ENCODE measurements at regions not wholly inside any gene's neighbourhood (a gene's known extent, or its start where the extent isn't known, plus 50 kb on each side); places are given as distances from the start of the nearest gene placed in this dataset.

DNA sequence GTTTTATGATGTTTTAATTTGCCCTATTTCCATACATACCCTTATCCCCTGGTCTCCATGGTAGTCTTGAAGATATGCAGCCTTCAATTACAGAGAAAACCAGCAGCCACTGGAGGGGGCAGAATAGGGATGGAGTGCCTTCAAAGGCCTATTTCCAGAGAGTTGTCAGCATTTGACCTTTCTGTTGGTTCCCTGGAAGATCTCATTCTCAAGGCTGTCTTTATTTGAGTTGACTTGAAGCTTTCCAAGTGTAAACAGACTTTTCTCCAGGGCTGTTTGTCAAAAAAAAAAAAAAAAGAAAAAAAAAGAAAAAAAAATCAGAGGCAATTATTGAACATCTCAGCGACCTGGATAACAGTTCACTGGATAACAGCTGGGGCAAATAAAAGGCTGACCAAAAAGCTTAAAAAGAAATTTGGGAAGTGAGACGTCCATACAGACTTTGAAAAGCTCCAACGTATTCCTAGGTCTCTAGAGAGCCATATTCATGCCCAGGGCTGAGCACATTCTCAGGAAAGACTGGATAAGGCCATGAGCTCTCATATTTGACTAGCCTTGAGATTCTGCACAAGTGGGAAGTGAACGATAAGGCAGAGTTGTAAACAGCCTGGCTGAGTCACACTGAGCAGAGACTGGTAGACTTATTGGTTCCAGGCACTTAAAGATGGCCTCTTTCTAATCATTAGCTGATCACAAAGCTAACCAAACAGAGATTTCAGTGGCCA is 126.6 kb downstream of the VAPA start:
- no peak overlapping the region for H3K4me3 ChIP-seq
- ChIA-PET POLR2A (ENCODE audit: unreplicated experiment) (interaction anchor here (0.7 kb wide), 1 partner anchor 22 kb away, joined by 3 read pairs; no protein-coding TSS in a partner anchor), CTCF (no interaction called here)
- peaks cover 19% of the 10 kb centered on the region for H3K4me1 ChIP-seq (replicated peaks; ENCODE audit: insufficient read depth)
- H3K36me3 ChIP-seq (ENCODE audit: low read depth), result no peaks in the 10 kb centered on the region
- H4K20me1 ChIP-seq (ENCODE audit: insufficient read depth), result no peaks in the 10 kb centered on the region
- TF ChIP-seq, protein P1, sequence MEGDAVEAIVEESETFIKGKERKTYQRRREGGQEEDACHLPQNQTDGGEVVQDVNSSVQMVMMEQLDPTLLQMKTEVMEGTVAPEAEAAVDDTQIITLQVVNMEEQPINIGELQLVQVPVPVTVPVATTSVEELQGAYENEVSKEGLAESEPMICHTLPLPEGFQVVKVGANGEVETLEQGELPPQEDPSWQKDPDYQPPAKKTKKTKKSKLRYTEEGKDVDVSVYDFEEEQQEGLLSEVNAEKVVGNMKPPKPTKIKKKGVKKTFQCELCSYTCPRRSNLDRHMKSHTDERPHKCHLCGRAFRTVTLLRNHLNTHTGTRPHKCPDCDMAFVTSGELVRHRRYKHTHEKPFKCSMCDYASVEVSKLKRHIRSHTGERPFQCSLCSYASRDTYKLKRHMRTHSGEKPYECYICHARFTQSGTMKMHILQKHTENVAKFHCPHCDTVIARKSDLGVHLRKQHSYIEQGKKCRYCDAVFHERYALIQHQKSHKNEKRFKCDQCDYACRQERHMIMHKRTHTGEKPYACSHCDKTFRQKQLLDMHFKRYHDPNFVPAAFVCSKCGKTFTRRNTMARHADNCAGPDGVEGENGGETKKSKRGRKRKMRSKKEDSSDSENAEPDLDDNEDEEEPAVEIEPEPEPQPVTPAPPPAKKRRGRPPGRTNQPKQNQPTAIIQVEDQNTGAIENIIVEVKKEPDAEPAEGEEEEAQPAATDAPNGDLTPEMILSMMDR (conservative IDR thresholded peaks at IDR 0.05), result no peak
- no peak for TF ChIP-seq EZH2 (IDR thresholded peaks at IDR 0.05; ENCODE audit: low read depth)
- H3K27ac ChIP-seq, result no peak overlapping the region
- peaks cover 16% of the 10 kb centered on the region for H3F3A ChIP-seq (ENCODE audit: insufficient read depth, low read depth)
- no peak overlapping the region for H3K4me2 ChIP-seq
- 0 out of 2 replicates have a peak, but pooled peaks cover 6% of the 10 kb centered on the region for H3K9me3 ChIP-seq (ENCODE audit: insufficient read depth, low read depth)
- no peaks in the 10 kb centered on the region for H3K79me2 ChIP-seq (ENCODE audit: low read depth)
- no peaks in the 10 kb centered on the region for H3K9me2 ChIP-seq (ENCODE audit: insufficient read depth)
- no TSS peak for BruUV-seq (replicated peaks)
- intact Hi-C loops (cut with micrococcal nuclease; ENCODE audit: unreplicated experiment), result no loop called here
- H2AFZ ChIP-seq, result no peak overlapping the region
- H3K27me3 ChIP-seq (ENCODE audit: insufficient read depth, low read depth), result no peaks in the 10 kb centered on the region
- DNase-seq, result no peak

DNA sequence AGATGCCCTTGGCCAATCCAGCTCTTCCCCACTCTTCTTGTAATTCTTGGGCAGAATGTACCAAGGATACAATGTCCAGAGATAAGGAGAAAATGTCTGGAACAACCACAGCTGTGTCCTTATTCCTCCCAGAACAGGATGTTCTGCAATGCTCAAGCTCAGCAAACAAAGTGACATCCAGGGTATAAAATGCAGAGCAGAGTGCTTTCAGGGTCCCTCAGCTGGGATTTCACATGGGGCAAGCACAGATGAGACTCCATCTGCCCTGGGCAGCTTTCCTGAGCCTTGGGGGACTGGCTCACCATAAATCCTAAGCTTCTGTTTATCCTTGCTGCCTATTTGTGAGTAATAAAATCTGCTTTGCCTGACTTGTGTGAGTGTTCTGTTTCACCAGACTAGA is 127.4 kb downstream of the VAPA start:
- Histone ChIP-seq H2AFZ (no peak overlapping the region), H3K79me2 (ENCODE audit: low read depth) (no peaks in the 10 kb centered on the region), H3K9me2 (ENCODE audit: insufficient read depth) (no peaks in the 10 kb centered on the region), H3K9me3 (ENCODE audit: insufficient read depth, low read depth) (0 out of 2 replicates have a peak, but pooled peaks cover 6% of the 10 kb centered on the region), H3K4me3 (no peak overlapping the region), H3K4me2 (no peak overlapping the region), H3K36me3 (ENCODE audit: low read depth) (no peaks in the 10 kb centered on the region), H4K20me1 (ENCODE audit: insufficient read depth) (no peaks in the 10 kb centered on the region), H3K27ac (no peak overlapping the region), H3K4me1 (replicated peaks; ENCODE audit: insufficient read depth) (peaks cover 12% of the 10 kb centered on the region), H3K27me3 (ENCODE audit: insufficient read depth, low read depth) (no peaks in the 10 kb centered on the region), H3F3A (ENCODE audit: insufficient read depth, low read depth) (peaks cover 8% of the 10 kb centered on the region)
- POLR2A ChIA-PET (ENCODE audit: unreplicated experiment), result no interaction called here
- CTCF ChIA-PET, result no interaction called here
- intact Hi-C loops (cut with micrococcal nuclease; ENCODE audit: unreplicated experiment), result no loop called here
- no peak for DNase-seq
- TF ChIP-seq, protein P1 (conservative IDR thresholded peaks at IDR 0.05), result no peak
- TF ChIP-seq EZH2 (IDR thresholded peaks at IDR 0.05; ENCODE audit: low read depth), result no peak
- no TSS peak for BruUV-seq (replicated peaks)

DNA sequence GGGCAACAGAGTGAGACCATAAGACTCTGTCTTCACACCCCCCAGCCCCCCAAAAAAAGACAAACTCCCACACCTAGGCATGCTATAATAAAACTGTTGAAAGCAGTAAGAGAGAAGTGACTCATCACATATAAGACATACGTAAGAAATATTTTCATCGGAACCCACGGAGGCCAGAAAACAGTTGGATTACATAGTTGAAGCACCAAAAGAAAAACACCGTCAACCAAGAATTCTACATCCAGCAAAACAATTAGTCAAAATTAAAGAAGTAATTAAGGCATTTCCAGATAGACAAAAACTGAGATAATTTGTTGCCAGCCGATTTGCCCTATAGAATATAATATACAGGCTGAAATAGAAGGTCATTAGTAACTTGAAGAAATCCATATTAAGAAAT is 128.7 kb downstream of the VAPA start:
- POLR2A ChIA-PET (ENCODE audit: unreplicated experiment), result no interaction called here
- H3K9me2 ChIP-seq (ENCODE audit: insufficient read depth), result no peaks in the 10 kb centered on the region
- peaks cover 5% of the 10 kb centered on the region for H3K4me1 ChIP-seq (replicated peaks; ENCODE audit: insufficient read depth)
- no peak overlapping the region for H3K27ac ChIP-seq
- H2AFZ ChIP-seq, result no peak overlapping the region
- H3K36me3 ChIP-seq (ENCODE audit: low read depth), result no peaks in the 10 kb centered on the region
- intact Hi-C loops (cut with micrococcal nuclease; ENCODE audit: unreplicated experiment), result no loop called here
- no peaks in the 10 kb centered on the region for H3F3A ChIP-seq (ENCODE audit: insufficient read depth, low read depth)
- BruUV-seq (replicated peaks), result no TSS peak
- H3K27me3 ChIP-seq (ENCODE audit: insufficient read depth, low read depth), result no peaks in the 10 kb centered on the region
- no peak for TF ChIP-seq EZH2 (IDR thresholded peaks at IDR 0.05; ENCODE audit: low read depth)
- TF ChIP-seq, protein P1 (conservative IDR thresholded peaks at IDR 0.05), result no peak
- CTCF ChIA-PET, result no interaction called here
- H3K9me3 ChIP-seq (ENCODE audit: insufficient read depth, low read depth), result 0 out of 2 replicates have a peak, but pooled peaks cover 6% of the 10 kb centered on the region
- no peaks in the 10 kb centered on the region for H3K79me2 ChIP-seq (ENCODE audit: low read depth)
- H3K4me3 ChIP-seq, result no peak overlapping the region
- no peaks in the 10 kb centered on the region for H4K20me1 ChIP-seq (ENCODE audit: insufficient read depth)
- DNase-seq, result no peak
- no peak overlapping the region for H3K4me2 ChIP-seq
